GM19238 (cell line): ENCODE measurements at regions not wholly inside any gene's neighbourhood (a gene's known extent, or its start where the extent isn't known, plus 50 kb on each side); places are given as distances from the start of the nearest gene placed in this dataset.
"Not testable (repeated sequence)": the region's sequence is repeated elsewhere in the genome, so short reads cannot be mapped to it uniquely, and the experiment has no call there.

Source experiments
- DNase-seq: peaks from one replicate; pipeline ENCODE4 v3.0.0; 2011; ENCODE audit warnings: low spot score; ENCODE audit not compliant: insufficient read length

DNA sequence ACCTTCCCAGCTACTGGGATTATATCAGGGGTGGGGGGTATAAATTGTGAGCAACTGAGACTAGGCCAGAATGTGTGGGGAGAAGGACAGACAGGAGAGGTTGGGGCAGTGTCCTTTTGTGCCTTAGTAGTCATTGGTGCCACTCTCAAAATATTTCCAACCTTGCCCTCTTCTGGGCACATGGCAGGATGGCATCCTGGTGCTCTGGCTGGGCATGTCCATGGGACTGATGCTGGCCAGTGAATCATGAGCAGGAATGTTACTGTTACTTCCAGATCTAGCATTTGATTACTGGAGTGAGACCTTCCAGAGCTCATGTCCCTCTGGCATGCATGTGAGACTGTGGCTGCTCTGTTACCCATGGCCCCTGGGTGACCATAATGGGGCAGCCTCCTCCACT is 151.2 kb downstream of the MATN1 start:
- DNase-seq, result no peak

DNA sequence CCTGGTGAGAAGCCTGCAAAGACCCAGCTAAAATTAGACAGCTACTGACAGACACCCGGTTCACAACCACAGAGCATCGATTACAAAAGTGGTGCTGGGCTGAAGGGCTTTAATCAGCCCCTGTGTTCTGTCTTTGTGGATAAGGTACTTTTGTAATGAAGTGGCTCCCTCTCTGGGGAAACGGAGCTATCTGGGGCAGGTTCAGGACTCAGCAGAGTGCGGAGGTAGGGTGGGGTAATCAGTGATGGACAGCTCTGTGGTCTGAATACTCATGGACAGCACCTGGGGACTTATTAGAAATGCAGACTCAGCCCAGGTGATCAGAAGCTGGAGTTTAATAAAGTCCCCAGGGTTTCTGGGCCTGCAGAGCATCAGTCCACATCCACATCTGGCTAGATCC is 152.0 kb downstream of the MATN1 start:
- DNase-seq, result no peak

DNA sequence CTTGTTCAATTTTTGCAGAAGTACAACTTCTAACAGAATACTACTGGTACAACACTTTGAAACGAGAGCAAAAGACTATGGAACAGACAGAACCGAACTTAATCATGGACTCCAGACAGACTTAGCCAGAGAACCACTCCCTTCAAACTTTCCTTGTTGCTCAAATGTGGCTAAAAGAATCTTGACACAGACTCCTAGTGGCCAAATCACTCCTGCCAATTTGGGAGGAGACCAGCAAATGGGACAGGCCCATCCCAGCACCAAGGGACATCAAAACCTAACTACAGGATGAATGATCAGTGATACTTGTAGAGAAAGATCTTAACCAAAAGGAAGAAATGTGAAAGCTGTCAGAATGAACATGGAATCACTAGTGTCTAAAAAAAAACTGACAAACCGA is 154.0 kb downstream of the MATN1 start:
- no peak for DNase-seq

DNA sequence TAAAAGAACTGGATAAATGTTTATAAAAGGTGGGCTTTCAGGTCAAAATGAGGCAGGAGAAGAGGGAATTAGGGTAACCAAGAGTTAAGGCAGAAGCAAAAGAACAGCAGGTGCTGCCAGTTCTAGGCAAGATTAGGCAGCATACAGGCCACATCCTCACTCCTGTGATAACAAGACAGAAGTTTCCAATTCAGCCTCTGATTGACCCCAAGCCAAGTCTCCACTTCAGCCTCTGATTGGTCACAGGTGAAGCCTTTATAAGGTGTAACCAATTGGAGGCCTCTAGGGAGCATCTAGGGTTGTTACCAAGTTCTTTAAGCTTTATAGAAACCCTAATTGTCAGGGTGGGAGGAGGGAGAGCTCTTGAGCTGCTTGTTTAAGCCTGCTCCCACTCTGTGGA is 160.8 kb downstream of the MATN1 start:
- no peak for DNase-seq

DNA sequence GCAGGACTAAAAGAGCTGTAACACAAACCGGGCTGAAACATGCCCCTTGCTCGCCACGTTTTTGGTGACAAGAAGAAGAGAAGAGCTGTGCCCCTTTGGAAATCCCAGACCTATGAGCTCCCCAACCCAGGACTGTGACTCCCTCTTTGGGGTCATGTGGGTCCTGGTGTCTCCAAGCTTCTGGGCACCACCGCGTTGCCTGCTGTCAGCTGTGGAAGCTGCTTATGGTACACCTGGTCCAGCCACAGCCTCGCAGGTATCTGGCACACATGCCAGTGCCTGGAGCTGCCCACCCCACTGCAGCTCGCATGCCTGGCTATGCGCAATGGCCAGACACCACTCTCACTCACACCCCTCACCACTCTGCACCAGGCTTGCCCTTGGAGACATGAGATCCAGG is 171.8 kb downstream of the MATN1 start:
- no peak for DNase-seq

DNA sequence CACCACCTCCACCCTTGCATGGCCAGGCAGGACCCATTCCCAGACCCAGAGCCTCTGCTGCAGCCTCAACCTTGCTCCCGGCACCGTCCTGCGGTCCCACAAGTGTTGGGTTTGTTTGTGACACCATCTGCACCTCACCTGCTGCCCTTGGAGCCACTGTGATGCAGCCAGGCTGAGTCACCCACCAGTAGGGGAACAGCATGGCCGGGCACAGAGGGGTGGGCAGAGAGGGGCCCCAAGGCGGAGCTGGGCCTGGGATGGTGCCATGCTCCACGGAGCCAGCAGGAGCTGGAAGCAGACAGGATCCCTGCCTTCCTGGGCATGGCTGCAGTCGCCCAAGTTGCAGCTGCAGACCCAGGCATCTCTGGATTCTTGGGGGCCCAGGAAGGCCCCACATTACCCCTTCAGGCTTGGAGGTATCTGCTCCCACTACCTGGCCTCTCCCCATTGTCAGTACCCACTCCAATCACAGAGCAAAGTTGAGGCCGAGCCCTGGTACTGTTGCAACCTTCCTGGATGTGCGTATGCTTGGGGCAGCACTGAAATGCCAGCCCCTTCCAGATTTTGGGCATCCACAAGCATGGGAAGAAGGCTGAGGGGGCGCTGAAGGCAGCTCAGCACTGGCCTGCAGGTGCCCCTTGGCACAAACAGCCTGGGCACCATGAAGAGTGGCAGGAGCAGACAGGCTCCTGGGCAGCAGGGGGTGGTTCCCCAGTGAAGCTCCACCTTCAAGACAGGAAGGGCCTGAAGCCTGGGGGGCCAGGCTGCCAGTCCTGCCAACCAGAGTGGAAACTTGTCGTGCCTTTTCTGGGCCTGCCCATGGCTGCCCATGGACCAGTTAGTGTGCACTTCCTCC is 172.8 kb downstream of the MATN1 start:
- no peak for DNase-seq

DNA sequence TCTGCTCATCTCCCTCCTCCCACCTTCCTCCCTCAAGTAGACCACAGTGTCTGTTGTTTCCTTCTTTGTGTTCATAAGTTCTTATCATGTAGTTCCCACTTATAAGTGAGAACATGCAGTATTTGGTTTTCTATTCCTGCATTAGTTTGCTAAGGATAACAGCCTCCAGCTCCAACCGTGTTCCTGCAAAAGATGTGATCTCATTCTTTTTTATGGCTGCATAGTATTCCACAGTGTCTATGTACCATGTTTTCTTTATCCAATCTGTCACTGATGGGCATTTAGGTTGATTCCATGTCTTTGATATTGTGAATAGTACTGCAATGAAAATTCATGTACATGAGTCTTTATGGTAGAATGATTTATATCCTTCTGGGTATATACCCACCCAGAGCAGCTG is 173.5 kb downstream of the MATN1 start:
- not testable (repeated sequence) for DNase-seq

DNA sequence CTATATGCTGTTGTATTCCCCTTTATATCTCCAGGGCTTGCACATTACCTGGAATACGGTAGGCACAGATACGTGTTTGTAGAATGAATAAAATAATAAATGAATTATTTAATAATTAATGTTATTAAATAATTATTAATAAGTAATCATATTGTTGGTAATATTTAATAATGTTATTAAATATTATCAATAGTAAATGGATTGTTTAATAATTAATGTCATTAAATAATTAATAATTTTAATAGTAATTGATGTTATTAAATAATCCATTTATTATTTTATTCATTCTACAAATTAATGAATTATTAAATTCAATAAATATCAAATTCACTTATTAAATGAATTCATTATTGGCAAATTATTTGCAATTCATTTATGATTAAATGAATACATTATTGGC is 175.1 kb downstream of the MATN1 start:
- no peak for DNase-seq

DNA sequence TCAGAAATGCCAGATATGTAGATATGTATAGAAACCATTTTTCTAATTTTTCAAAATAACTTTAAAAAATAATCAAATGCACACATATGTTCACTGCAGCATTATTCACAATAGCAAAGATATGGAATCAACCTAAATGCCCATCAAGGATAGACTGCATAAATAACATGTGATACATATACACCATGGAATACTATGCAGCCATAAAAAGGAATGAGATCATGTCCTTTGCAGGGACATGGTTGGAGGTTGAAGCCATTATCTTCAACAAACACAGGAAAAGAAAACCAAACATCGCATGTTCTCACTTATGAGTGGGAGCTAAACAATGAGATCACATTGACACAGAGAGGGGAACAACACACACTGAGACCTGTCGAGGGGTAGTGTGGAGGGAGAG is 176.1 kb downstream of the MATN1 start:
- DNase-seq, result not testable (repeated sequence)

DNA sequence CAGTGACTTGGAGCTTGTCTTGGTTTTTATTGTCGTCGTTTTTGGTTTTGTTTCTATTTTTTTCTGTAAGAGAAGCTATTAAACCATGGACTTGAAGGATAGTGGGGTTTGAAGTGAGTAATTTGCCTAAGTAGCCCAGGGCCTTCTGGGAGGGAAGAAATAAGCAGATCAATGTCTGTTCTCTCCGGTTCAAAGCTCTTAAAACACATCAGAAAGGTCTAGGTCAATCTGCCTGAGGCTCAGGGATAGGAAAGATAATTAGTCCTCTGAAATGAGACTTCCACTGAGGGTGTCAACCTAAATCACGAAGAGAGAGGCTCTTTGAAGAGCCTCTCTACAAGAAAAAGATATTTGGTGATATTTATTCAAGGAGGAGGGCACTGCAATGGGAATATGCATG is 178.0 kb downstream of the MATN1 start:
- DNase-seq, result no peak

DNA sequence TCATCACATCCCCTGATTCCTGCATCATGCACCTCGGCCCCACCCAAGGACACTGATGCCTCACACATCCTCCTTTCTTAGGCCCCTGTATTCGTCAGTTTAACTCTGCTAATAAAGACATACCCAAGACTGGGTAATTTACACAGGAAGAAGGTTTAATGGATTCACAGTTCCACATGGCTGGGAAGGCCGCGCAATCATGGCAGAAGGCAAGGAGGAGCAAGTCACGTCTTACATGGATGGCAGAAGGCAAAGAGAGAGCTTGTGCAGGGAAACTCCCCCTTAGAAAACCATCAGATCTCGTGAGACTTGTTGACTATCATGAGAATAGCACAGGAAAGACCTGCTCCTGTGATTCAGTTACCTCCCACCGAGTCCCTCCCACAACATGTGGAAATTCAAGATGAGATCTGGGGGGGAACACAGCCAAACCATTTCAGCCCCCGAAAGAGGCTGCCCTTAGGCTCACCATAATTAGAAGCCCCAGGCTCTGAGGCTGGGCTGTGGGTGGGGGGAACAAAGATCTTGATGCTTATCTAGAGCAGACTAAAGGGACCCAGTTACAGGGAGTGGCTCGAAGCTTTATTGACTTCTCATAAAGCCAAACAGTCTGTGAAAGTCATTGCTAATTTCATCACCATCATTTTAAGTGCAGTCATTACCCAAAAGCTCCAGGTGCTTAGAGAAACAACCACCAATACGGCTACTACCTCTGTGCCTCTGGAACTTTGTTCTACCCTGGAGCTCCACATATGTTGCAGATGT is 181.5 kb downstream of the MATN1 start:
- DNase-seq, result no peak

DNA sequence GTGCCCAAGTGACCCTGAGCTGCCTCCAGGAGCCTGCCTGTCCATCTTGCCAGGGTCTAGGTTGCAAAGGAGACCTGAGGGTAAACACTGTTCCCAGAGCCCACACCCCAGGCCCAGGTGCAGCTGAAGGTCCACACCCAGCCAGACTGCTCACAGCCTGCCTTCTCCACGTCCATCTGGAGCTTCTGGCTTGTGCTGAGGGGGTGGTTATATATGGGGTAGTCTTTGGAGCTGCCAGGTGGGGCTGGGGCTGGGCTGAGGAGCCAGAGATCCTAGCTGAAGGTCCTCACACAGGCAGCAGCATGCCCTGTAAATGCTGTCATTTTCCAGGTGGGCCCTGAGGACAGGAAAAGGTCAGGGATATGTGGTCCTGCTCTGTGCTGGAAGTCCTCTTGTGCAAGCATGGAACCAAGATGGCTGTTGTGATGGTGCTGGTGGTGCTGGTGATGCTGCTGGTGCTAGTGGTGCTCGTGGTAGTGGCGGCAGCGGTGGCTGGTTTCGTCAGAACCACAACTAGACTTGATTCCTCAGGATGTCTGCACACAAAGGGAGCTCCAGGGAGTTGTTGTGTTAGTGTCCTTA is 182.7 kb downstream of the MATN1 start:
- DNase-seq, result no peak

DNA sequence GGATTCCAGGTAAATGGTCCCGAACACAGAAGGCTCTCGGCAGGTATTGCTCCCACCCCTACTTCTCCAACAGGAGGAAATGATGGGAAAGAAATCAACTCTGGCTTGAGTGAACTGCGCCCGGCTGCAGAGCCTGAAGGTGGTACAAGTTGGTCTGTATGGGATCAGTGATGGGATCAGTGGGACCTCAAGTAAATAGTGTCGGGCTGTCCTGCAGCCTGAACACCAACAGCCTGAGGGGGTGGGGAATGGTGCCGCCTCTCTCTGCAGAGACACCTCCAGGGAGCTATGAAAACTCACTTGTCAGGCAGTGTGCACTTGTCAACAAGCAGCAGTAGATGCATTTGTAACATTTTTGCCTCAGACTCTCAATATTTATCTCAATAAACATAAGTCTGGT is 183.5 kb downstream of the MATN1 start:
- DNase-seq, result no peak

DNA sequence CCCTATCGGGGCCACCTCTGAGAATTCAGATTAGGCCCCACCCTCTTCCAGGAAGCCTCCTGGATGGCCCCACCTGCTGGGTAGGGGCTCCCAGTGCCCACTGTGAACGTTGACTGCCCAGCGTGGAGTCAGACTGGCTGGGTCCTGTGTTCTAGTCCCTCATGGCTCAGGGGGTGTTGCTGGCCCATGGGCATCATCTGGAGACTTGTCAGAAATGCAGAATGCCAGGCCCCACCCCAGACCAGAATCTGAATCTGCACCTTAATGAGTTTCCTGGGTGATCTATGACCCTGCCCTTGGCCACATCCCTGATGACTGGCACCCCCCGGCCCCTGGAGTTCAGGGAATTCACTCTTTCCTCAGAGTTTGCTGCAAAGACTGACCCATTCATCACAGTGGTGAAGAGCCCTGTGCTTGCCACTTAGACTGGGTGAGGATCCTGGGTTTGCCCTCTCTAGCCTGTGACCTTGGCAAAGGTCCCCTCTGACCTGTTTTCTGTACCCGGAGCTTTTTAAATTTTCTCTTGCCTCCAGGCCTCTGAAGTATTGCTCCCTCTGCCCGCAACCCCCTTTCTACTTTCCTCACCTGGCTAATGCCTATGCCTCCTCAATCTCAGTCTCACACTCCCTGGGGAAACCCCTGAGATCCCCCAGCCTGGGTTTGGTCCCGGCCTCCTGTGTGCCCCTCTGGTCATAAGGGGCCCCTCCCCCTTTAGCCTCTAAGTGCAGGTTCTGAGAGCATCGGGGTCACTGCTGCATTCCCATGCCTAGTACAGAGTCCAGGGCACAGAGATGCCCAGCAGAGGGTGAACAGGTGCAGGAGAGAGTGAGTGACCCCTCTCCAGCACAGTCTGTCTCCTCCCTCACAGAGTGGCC is 184.2 kb downstream of the MATN1 start:
- no peak for DNase-seq

DNA sequence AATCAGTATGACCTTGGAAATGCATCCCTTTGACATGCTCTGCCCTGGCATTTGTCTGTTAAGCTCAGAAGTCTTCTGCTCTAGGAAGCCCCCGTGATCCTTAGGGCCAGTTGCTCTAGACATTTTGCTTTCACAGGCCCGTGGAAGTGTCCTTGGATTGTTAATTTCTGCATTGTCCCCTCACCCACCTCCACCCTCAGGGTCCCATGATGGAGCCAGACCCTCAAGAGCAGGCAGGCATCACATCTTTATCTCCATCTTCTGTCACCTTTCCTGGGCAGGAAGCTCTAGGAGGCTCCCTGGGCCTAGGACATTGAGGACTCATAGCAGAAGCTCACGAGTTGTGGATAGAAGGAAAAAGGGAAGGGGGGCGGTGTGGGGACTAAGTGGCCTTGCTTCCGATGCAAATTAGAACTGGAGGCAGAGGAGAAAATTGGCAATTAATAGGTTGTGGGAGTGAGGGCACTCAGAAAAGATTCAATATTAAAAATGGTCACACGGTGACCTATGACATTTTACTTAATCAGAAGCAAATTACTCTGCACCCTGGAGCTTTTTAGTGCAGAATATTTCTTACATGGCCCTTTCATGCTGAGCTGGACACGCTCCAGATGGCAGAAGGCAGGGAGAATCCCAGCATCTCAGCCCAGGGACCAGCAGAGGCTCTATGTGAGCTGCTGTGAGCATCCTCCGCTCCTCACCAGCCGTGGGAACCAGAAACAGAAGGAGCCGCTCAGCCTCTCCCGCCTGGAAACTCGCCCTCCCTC is 185.0 kb downstream of the MATN1 start:
- DNase-seq, result no peak

DNA sequence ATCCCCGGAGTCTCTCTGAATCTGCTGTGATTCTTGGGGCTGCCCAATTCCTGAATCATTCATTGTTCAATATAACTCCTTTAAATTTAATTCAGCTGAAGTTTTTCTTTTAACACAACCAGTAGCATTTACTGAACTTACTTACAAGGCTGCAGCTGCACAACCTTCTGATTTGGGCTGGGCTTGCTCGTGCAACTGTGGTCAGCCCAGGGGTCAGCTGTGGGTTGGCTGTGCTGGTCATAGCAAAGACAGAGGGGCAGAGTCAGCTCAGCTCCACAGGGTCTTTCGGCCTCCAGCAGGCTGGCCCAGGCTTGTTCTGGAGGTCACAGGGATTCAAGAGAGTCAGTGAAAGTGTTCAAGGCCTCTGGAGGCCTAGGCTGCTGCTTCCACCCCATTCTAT is 186.1 kb downstream of the MATN1 start:
- no peak for DNase-seq

DNA sequence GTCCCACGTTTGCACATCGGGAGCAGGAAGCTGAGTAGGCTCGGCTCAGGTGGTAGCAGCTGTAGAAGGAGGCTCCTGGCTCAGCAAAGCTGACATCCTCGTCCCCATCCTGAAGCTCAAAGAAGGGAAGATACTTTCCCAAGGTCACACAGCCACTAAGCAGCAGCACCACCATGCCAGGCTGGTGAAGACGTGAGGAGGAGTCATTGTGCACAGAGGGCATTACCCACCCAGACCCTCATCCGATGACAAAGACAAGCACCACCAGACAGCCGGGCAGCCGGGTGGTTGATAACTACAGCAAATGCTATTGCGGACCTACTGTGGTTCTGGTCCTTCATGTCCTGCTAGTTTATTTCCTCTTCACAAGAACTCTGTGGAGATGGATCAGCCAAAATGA is 186.9 kb downstream of the MATN1 start:
- no peak for DNase-seq

DNA sequence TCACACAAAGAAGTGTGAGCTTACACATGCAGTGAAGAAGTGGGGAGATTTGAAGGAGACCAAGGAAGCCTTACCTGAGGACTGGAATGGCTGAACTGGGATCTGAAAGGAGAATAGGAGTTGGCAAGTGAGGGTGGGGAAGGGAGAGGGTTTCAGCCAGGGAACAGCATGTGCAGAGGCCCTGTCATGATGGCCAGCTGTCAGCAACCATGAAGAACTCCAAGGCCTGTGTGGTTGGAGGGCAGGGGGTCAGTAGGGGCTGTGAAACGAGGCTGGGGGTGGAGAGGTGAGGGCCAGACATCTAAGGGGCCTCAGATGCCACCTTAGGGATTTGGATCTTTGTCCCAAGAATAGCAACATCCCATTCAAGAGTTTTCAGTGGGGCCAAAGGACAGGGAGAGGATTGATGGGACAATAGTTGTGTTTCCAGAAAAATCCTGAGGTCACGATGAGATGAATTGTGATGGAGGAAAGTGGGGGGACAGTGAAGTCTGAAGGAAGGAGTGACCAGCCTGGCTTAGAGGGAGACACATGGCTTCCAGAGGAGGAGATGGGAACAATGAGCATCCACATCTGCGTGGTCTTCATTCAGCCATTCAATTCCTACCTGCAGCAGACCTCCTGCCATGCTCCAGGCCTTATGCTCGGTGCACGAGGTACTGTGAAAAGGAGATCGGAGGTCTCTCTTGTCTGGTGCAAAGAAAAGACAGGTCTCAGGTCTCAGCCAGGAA is 187.6 kb downstream of the MATN1 start:
- no peak for DNase-seq

DNA sequence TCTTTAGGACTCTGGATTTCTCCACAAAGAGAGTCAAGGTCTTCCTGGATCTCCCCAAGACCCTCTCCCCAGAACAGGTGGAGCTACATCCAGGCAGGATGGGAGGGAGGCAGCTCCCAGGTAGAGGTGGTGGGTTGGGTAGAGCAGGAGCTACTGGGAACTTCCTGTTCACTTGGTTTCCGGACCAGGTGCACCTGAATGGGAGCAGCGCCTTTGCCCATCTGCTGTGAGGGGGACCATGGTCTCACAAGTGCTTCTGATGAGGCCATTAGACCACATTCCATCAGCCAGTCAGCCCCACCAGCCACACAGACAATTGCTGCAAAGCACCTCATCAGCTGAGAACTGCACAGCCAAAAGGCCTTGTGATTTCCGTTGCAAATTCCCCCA is 188.8 kb downstream of the MATN1 start:
- DNase-seq, result no peak
